Lung microvascular endothelial cell (primary cell): ENCODE measurements at regions not wholly inside any gene's neighbourhood (a gene's known extent, or its start where the extent isn't known, plus 50 kb on each side); places are given as distances from the start of the nearest gene placed in this dataset.

Source experiments
- DNase-seq, 2 donors: peaks; one replicate each; pipeline versions ENCODE4 v3.0.0 to v3.0.0-alpha.2; 2010; ENCODE audit warnings: low read depth in 2 of 2

- DNase-seq: no peak
These were observed 147.8 kb downstream of the EN1 start for GRCh38 chr2:118699447-118700175.

- no peak for DNase-seq
These were observed 148.9 kb downstream of the EN1 start for GRCh38 chr2:118698564-118698963.

DNA sequence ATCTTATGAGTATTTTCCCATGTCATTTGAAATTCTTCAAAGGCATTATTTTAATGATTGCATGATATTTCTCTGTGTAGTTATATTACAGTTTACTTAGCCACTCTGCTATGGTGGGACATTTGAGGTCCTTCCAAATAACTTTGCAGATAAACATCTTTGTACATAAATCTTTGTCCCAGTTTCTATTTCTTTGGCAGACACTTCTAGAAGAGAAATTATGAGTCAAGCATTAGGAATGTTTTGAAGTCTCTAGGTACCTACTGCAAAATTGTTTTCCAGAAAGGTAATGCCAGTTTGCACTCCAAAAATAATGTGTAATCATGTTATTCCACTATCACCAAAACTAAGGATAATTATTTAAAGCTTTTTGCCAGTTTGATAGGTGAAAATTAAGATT is 149.7 kb downstream of the EN1 start:
- DNase-seq: peak in 1 of 2 donors; percentile 41

- peak in 1 of 2 donors; percentile 44 for DNase-seq
These were observed 150.5 kb downstream of the EN1 start for GRCh38 chr2:118696786-118697465.

- DNase-seq: no peak
These were observed 154.1 kb downstream of the EN1 start for GRCh38 chr2:118693287-118693822.

GRCh38 chr2:118689874-118690273 is 157.6 kb downstream of the EN1 start:
- DNase-seq: no peak

DNA sequence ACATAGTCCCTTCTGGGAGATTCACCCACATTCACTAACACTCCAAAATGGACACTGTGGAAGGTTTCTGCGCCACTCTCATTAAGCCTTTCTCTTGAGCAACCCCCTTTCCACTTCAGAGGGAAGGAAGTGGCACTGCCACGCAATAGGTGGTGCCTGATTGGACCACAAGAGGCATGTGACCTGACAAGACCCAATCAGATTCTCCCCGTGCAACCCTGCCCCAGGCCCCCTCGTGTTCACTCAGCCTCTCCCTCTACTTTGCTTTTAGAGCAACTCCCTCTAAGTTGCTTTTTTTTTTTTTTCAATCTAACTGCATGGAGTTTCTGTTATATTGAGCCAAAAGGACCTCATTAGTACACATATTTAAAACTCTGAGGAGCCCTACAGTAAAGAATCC is 158.0 kb downstream of the EN1 start:
- DNase-seq: no peak

GRCh38 chr2:118689033-118689432 is 158.4 kb downstream of the EN1 start:
- DNase-seq: no peak

DNA sequence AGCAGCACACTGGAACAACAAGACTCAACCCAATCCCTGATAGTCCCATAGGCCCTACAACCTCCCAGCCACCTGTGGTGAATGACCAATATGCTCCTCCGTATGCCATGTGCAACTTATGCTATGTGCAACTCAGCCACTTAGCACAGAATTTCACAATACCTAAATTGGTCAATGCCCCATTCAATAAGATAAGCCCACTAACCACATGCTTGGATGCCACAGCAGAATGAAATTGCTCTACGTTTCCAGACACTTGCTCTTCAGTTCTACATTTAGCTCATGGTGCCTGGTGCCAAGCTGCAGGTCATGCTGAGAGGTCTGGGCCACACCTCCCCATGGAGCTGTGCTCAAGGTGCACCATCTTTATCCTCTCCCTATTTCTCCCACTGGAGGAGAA is 159.8 kb downstream of the EN1 start:
- DNase-seq: no peak

DNA sequence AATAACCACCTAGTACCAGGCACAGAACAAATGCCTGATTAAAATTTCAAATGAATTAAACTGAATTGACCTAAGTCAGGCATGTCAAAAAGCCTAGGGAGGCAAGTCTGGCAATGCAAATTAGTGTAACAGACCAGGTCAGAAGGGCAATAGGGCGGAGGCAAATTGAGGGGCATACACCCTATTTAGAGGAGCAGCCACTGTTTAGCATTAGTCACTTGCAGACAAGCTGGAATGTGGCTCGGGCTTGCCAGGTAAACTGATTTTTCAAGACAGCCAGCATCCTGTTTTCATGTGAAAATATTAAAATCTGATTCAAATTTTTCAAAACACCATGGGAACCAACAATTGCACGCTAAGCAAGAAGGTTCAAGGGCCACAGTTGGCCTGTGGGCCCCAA is 160.3 kb downstream of the EN1 start:
- no peak for DNase-seq

- no peak for DNase-seq
These were observed 161.1 kb downstream of the EN1 start for GRCh38 chr2:118686346-118686745.

GRCh38 chr2:118683460-118683859 is 164.0 kb downstream of the EN1 start:
- DNase-seq: no peak

- DNase-seq: no peak
These were observed 168.5 kb downstream of the EN1 start for GRCh38 chr2:118678985-118679384.

DNA sequence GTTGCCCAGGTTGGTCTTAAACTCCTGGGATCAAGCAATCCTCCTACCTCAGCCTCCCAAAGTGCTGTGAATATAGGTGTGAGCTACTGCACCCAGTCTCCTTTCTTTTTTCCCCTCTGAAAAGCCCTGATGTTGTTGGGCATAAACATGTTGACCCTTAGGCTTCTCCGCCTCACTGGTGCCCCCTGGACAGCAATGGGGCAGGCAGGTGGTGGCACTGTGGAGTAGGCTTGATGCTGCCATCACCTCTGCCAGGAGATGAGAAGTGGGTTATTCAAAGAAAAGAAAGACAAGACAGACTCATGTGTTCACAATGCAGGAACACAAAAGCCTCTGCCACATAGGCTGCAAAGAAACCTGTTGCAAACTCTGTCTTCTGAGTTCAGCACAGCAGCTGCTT is 169.9 kb downstream of the EN1 start:
- no peak for DNase-seq

GRCh38 chr2:118675531-118675930 is 171.9 kb downstream of the EN1 start:
- no peak for DNase-seq

- peak in 1 of 2 donors; percentile 12 for DNase-seq
These were observed 174.8 kb downstream of the EN1 start for GRCh38 chr2:118672571-118673158.

GRCh38 chr2:118671701-118672454 is 175.6 kb downstream of the EN1 start:
- no peak for DNase-seq

GRCh38 chr2:118670838-118671237 is 176.6 kb downstream of the EN1 start:
- peak in 1 of 2 donors; percentile 22 for DNase-seq

GRCh38 chr2:118670276-118670675 is 177.2 kb downstream of the EN1 start:
- DNase-seq: no peak

GRCh38 chr2:118669654-118670053 is 177.8 kb downstream of the EN1 start:
- DNase-seq: no peak
